IPS DF 6.9 (cell line): ENCODE measurements at regions not wholly inside any gene's neighbourhood (a gene's known extent, or its start where the extent isn't known, plus 50 kb on each side); places are given as distances from the start of the nearest gene placed in this dataset.

Experiments
- DNase-seq: peaks from one replicate; pipeline ENCODE4 v3.0.0-alpha.2; 2013; ENCODE audit warnings: low read depth, low spot score
- H3K27ac ChIP-seq: one replicate; pipeline ENCODE4 v1.5.1; 2013; ENCODE audit warnings: low read length, control low read depth
- H3K27me3 ChIP-seq: 2 replicates; pipeline ENCODE4 v1.6.1; 2013; ENCODE audit warnings: mild to moderate bottlenecking, low read length; ENCODE audit not compliant: control insufficient read depth, insufficient read depth
- H3K36me3 ChIP-seq: 2 replicates; pipeline ENCODE4 v1.6.1; 2013; ENCODE audit warnings: low read length; ENCODE audit not compliant: control insufficient read depth, insufficient read depth
- H3K4me1 ChIP-seq: 2 replicates; pipeline ENCODE4 v1.6.1; 2013; ENCODE audit warnings: low read length; ENCODE audit not compliant: control insufficient read depth, insufficient read depth
- H3K4me3 ChIP-seq: 2 replicates; pipeline ENCODE4 v1.5.1; 2013; ENCODE audit warnings: mild to moderate bottlenecking, low read length
- H3K9me3 ChIP-seq: 2 replicates; pipeline ENCODE4 v1.6.1; 2013; ENCODE audit warnings: low read length, inconsistent platforms; ENCODE audit not compliant: control insufficient read depth, insufficient read depth
- WGBS: extraction: QIAGEN DNeasy Blood & Tissue Kit; methylation state at CpG from one replicate; pipeline ENCODE4 v1.1.7; 2013; ENCODE audit warnings: mixed read lengths, missing lambda C conversion rate; ENCODE audit not compliant: insufficient read length, insufficient coverage; 5-methylcytosine and 5-hydroxymethylcytosine counted together

DNA sequence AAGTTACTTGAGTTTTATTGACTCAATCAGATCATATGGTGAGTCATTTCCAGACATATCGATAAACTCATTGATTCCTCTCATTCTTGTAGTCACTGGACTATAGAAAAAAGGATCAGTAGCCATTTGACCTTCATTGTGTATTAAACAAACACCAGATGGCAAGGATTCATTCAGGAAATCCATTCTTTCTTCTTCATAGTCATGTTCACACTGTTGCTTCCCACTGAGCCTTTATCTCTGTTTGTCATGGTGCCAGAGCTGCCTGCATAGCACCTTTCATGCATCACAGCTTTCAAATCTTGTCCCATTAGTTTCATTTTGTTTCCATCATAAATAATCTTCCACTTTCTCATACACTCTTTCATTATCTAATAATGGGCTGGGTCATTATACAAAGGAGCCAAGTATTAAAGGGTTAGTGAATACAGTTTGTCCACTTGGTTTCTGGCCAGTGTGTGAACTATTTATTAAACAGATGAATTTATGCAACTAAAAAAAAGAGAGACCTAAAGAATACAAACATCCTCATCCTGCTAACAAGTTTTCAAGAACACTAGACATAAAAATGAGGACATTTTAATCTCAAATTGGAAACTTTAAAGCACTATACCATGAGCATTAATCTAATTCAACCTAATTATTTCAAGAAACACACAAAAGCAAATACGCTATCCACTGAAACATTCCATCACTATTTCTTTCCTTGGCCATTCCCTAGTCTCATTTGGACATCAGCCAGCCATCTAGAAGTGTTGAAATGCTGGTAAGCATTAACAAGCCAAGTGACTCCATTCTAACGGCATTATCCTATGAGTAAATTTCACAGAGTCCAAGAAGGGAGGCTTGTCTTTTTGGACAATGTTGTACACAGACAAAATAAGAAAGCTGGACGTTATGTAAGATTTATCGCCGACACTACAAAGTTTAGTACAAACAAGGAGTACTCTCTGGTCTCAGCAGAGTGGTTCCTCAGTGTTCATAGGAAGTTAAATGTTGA lies 476.5 kb downstream of the FOXG1 start:
- no peaks in the 10 kb centered on the region for H3K9me3 ChIP-seq
- H3K36me3 ChIP-seq = no peaks in the 10 kb centered on the region
- DNase-seq = no peak
- no peak overlapping the region for H3K4me3 ChIP-seq
- H3K4me1 ChIP-seq = no peaks in the 10 kb centered on the region
- H3K27me3 ChIP-seq = no peaks in the 10 kb centered on the region
- no CpG with 5 or more reads among the region's 6 CpGs for WGBS
- H3K27ac ChIP-seq = no peak overlapping the region

GRCh38 chr14:29255692-29256091 lies 489.1 kb downstream of the FOXG1 start:
- DNase-seq = no peak
- H3K4me1 ChIP-seq = no peaks in the 10 kb centered on the region
- H3K4me3 ChIP-seq = no peak overlapping the region
- no peaks in the 10 kb centered on the region for H3K27me3 ChIP-seq
- no CpG with 5 or more reads among the region's 1 CpG for WGBS
- H3K36me3 ChIP-seq = no peaks in the 10 kb centered on the region
- H3K9me3 ChIP-seq = no peaks in the 10 kb centered on the region
- H3K27ac ChIP-seq = no peak overlapping the region

- Histone ChIP-seq H3K36me3 (no peaks in the 10 kb centered on the region), H3K9me3 (no peaks in the 10 kb centered on the region), H3K4me1 (no peaks in the 10 kb centered on the region), H3K4me3 (no peak overlapping the region), H3K27ac (no peak overlapping the region), H3K27me3 (no peaks in the 10 kb centered on the region)
- 100% methylated on average over 1 of the region's 1 CpG for WGBS
- DNase-seq = no peak
Observed at GRCh38 chr14:29262979-29263378, 496.4 kb downstream of the FOXG1 start.

GRCh38 chr14:29264865-29265264 lies 498.3 kb downstream of the FOXG1 start:
- Histone ChIP-seq H3K9me3 (no peaks in the 10 kb centered on the region), H3K27me3 (no peaks in the 10 kb centered on the region), H3K4me1 (no peaks in the 10 kb centered on the region), H3K27ac (no peak overlapping the region), H3K4me3 (no peak overlapping the region), H3K36me3 (no peaks in the 10 kb centered on the region)
- no CpG with 5 or more reads among the region's 4 CpGs for WGBS
- DNase-seq = no peak

- Histone ChIP-seq H3K27me3 (no peaks in the 10 kb centered on the region), H3K27ac (no peak overlapping the region), H3K36me3 (no peaks in the 10 kb centered on the region), H3K4me3 (no peak overlapping the region), H3K9me3 (no peaks in the 10 kb centered on the region), H3K4me1 (no peaks in the 10 kb centered on the region)
- DNase-seq = no peak
- 100% methylated on average over 1 of the region's 1 CpG for WGBS
Observed at GRCh38 chr14:29265852-29266251, 499.3 kb downstream of the FOXG1 start.

GRCh38 chr14:29271669-29272068 lies 505.1 kb downstream of the FOXG1 start:
- Histone ChIP-seq H3K27ac (no peak overlapping the region), H3K4me1 (no peaks in the 10 kb centered on the region), H3K4me3 (no peak overlapping the region), H3K27me3 (no peaks in the 10 kb centered on the region), H3K9me3 (no peaks in the 10 kb centered on the region), H3K36me3 (no peaks in the 10 kb centered on the region)
- no peak for DNase-seq

DNA sequence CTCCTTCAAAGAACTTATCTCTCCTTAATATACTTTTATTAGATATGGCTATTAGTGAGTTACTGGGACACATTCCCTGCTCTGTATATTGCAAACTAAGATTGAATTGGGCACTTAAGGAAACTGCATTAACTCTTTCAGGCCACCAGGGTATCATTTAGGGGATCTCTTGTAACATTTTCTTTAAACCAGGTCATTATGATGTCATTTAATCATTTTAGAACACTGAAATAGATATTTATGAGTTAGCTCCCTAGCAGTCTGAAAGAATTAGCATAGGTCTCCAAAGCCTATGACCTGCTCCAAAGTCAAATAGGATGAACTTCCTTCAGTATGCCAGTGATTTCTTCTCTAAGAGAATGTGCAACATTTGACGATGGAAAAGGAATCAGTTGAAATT lies 506.9 kb downstream of the FOXG1 start:
- no CpG with 5 or more reads among the region's 1 CpG for WGBS
- H3K9me3 ChIP-seq = no peaks in the 10 kb centered on the region

DNA sequence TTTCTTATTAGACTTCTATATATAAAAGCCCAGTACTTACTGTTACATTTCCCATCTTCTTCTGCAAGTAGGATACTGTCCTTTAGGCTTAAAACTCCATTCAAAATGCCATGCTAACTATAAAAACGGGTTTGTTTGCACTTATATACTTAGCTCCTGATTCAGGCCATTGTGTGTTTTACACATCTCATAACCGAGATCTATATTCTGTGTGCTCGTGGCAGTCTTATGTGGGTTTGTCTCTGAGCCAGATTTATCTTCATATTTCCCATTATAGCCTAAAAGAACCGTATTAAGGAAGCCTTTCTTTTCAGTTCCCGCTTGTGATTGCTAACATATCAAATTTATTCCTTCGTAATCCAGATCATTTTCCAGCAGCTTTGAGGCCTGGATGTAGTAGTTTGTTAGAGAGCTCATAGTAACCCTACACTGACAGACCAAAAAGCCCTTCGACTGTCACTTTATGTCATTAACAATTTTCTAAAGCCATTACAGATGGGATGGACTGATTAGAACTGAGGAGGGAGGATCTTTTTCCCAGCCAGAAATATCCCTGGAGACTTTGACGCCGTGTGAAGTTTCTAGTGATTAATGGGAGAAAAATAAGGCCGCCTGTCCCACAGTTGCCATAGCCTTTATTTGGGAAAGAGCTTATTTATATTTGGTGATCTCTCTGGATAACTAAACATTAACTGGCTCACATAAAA lies 508.5 kb downstream of the FOXG1 start:
- Histone ChIP-seq H3K27me3 (no peaks in the 10 kb centered on the region), H3K4me3 (no peak overlapping the region), H3K4me1 (no peaks in the 10 kb centered on the region), H3K36me3 (no peaks in the 10 kb centered on the region), H3K27ac (no peak overlapping the region), H3K9me3 (no peaks in the 10 kb centered on the region)
- no peak for DNase-seq
- WGBS = no CpG with 5 or more reads among the region's 10 CpGs

More for the DNA sequence above, 506.9 kb downstream of the FOXG1 start:
- no peak for DNase-seq
- no peaks in the 10 kb centered on the region for H3K27me3 ChIP-seq
- H3K36me3 ChIP-seq = no peaks in the 10 kb centered on the region
- no peaks in the 10 kb centered on the region for H3K4me1 ChIP-seq
- no peak overlapping the region for H3K4me3 ChIP-seq
- H3K27ac ChIP-seq = no peak overlapping the region

DNA sequence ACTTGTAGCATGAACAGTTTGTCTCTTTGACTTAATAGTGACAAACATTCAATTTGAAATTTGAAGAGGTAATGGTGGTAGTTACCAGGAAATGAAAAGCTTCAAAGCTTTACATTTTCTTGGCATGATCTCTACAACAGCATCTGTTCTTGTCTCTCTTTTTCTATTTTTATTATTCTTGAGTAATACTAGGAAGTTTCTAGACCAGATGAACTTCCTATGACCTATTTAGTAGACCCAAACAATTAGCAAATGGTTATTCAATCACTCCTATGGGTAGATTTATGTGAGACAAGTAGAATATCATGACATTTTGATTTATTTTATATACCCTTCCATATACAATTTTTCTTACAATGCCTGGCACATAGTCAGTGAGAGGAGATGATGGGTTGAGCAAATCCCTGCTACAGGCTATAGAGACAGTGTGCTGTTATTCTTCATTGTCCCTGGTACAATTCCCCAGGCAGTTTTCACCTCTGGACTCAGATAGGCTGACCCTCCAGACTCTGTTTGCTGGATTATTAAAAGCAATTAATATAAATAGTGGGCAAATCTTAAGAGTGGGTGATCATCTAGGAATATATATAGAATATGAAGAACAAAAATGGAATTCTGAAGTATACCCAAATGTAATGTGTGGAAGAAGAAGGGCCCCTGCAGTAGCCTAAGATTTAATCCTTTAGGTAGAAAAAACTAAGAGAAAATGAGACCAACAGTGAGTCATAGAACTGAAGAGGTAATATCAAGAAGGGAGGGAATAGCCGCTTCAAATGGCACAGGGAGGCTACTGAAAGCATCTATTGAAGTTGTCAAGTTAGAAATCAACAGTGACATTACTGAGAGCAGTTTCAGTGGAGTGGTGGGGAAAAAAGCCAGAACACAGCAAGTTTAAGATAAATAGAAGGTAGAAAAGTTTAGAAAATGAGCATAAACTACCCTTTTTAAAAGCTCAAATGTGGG lies 512.0 kb downstream of the FOXG1 start:
- Histone ChIP-seq H3K9me3 (no peaks in the 10 kb centered on the region), H3K27ac (no peak overlapping the region), H3K27me3 (no peaks in the 10 kb centered on the region), H3K4me3 (no peak overlapping the region), H3K36me3 (no peaks in the 10 kb centered on the region), H3K4me1 (no peaks in the 10 kb centered on the region)
- no CpG with 5 or more reads among the region's 1 CpG for WGBS
- no peak for DNase-seq

DNA sequence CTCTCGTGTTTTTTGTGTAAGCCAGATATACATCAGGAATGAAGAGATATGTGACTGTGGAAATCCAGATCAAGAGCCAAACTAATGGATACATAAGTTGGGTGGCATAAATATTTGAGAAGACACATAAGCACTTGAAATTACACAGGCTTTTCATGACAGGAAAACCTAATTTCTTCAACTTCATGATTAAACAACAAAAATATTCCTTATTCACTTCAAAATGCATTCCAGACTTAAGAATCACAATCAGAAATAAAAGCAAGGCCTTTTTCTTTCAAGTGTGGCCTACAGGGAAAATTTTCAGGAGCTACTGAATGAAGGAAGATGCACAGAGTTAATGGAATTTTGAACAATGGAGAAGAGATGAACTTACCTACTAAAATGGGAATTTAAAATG lies 515.6 kb downstream of the FOXG1 start:
- Histone ChIP-seq H3K36me3 (no peaks in the 10 kb centered on the region), H3K27me3 (no peaks in the 10 kb centered on the region), H3K4me1 (no peaks in the 10 kb centered on the region), H3K27ac (no peak overlapping the region), H3K9me3 (no peaks in the 10 kb centered on the region), H3K4me3 (no peak overlapping the region)
- no CpG with 5 or more reads among the region's 1 CpG for WGBS
- no peak for DNase-seq
